GM23248 (cell line): ENCODE measurements at regions not wholly inside any gene's neighbourhood (a gene's known extent, or its start where the extent isn't known, plus 50 kb on each side); places are given as distances from the start of the nearest gene placed in this dataset.

Source experiments
- EZH2 ChIP-seq: fragments of 200-600 bp; sonication (generic); IDR thresholded peaks from 2 replicates; pipeline ENCODE4 v1.6.1; 2018; ENCODE audit warnings: antibody characterized with exemption, mild to moderate bottlenecking; ENCODE audit not compliant: insufficient read depth, poor library complexity, severe bottlenecking
- EZH2phosphoT487 ChIP-seq: fragments of 200-600 bp; sonication (generic); IDR thresholded peaks from 2 replicates; pipeline ENCODE4 v1.6.1; 2018; ENCODE audit warnings: antibody characterized with exemption, moderate library complexity, mild to moderate bottlenecking, low read depth; ENCODE audit not compliant: insufficient read depth

DNA sequence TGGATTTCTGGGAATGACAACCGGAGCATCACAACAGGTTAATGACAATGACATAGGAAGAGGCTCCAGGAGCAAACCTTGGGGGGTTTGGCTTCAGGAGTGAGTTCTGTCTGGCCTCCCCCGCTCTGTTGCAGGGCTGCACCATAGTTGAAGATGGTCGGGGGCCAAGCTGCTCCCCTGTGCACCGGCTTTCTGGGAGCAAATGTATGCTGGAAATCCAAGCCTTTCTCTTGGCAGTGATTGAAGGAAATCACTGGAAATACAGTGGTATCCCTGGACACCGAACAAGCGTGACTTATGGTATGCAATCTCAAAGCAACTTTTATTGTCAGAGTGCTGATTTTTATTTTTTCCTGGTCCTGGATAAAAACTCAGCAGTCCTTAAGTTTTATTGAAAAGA, 251.9 kb upstream of the ZNF32 start:
- no peak for TF ChIP-seq EZH2phosphoT487
- no peak for TF ChIP-seq EZH2
